LNCaP clone FGC (cell line): ENCODE measurements at regions not wholly inside any gene's neighbourhood (a gene's known extent, or its start where the extent isn't known, plus 50 kb on each side); places are given as distances from the start of the nearest gene placed in this dataset.

Experiments
- DNase-seq: peaks from one replicate; pipeline ENCODE4 v3.0.0-alpha.2; 2011; ENCODE audit warnings: low read depth
- H3K4me3 ChIP-seq: 2 replicates; pipeline ENCODE4 v1.5.1; 2011; ENCODE audit warnings: mild to moderate bottlenecking, low read depth, low read length, control low read depth
- TF ChIP-seq, protein P1 (sequence below): IDR thresholded peaks from 2 replicates; pipeline ENCODE4 v1.5.1; 2012; ENCODE audit warnings: mild to moderate bottlenecking; ENCODE audit not compliant: control insufficient read depth, insufficient read depth; ENCODE audit errors: extremely low read depth

DNA sequence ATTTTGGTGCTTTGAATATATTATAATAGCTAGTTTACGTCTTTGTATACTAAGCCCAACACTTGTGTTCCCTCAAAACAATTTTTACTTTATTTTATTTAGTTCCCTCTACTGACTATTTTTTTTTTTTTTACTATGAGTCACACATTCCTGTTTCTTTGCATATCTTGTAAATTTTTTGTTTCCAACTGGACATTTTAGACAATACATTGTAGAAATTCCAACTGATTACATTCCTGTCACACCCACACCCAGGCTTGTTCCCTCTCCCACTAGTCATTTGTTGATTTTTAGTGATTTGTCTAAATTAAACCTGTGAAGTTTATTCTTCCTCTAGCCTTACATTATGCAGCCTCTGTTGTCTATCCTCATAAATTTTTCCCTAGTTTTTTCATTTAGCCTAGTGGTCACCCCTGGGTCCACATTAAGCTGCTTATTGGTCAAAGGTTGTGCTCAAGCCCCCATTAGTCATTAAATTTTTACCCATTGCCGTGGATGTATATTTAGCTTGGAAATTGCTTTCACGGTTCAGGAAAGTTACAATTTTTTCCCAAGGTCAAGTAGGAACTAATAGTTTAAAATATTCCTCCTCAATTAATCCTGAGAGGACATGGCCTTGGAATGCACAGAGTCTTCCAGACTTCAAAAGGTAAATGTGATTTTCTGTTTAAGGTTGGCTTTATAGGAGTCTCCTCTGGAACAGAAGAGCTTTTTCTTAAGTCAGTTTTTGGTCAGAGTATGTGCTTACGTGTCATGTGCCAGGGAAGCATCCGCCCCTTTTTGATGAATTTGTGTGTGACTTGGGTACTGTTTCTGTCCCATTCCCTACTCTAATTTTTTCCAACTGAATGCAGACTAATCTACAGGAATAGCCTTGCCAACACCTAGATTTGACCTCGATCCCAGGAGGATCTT is 207.6 kb upstream of the TMEM72 start:
- no peak for DNase-seq
- no peak overlapping the region for H3K4me3 ChIP-seq
- TF ChIP-seq, protein P1, sequence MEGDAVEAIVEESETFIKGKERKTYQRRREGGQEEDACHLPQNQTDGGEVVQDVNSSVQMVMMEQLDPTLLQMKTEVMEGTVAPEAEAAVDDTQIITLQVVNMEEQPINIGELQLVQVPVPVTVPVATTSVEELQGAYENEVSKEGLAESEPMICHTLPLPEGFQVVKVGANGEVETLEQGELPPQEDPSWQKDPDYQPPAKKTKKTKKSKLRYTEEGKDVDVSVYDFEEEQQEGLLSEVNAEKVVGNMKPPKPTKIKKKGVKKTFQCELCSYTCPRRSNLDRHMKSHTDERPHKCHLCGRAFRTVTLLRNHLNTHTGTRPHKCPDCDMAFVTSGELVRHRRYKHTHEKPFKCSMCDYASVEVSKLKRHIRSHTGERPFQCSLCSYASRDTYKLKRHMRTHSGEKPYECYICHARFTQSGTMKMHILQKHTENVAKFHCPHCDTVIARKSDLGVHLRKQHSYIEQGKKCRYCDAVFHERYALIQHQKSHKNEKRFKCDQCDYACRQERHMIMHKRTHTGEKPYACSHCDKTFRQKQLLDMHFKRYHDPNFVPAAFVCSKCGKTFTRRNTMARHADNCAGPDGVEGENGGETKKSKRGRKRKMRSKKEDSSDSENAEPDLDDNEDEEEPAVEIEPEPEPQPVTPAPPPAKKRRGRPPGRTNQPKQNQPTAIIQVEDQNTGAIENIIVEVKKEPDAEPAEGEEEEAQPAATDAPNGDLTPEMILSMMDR: no peak

- H3K4me3 ChIP-seq: no peak overlapping the region
- no peak for DNase-seq
- TF ChIP-seq, protein P1: no peak
Measured at GRCh38 chr10:44704616-44705015, 206.5 kb upstream of the TMEM72 start.

DNA sequence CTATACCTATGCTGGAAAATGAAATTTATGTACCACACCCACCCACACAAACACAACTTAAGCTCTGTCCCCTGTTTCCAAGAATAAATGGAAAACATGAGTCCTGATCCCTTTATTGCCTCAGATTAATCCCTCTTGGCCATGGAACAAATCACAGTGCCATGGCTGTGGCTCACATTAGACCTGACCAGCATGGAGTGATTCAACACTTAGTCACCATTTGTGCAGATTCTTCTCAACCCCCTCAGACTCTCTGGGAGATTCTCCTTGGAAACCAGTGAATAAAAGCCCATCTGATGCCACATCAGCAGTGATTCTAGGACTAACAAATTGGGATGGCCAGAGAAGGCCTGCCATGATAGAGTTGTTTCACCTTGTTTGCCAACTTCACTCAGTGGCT is 204.4 kb upstream of the TMEM72 start:
- TF ChIP-seq, protein P1: no peak
- no peak for DNase-seq
- no peak overlapping the region for H3K4me3 ChIP-seq

DNA sequence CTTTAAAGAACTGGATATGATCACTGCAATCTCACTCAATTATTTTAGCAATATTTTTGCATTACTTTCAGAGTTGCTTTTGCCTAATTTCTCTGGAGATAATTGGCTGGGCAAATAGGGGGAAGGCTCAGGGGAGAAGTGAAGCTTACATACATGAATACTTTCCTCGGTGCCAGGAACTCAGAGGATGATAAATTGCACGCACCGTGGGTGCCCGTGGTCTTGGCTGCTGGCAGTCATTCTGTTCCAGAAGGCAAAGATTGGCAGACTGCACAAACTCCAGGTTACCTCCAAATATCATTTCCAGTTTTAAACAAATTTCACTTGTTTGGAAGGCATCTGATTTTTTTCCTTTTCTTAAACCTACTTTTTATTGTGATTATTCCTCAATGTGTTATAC is 197.8 kb upstream of the TMEM72 start:
- H3K4me3 ChIP-seq: no peak overlapping the region
- TF ChIP-seq, protein P1: no peak
- no peak for DNase-seq

DNA sequence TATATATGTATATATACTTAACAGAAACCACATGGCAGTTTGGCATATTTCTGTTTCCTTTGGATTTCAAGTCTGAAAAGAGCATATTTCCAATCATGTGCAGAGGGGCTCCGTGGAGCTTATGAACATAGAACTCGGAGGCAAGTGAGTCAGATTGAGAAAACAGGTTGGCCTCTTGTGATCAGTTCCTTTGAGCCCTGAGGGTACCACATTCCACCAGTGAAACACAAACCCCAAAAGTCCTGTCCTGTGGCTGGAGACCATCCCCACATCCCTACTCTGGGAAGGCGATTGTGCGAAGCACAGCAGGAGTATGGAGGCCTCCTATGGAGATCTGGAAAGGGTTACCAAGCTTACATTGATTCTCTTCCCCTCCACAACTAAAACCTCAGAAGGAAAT is 196.7 kb upstream of the TMEM72 start:
- no peak overlapping the region for H3K4me3 ChIP-seq
- no peak for DNase-seq
- TF ChIP-seq, protein P1: no peak

DNA sequence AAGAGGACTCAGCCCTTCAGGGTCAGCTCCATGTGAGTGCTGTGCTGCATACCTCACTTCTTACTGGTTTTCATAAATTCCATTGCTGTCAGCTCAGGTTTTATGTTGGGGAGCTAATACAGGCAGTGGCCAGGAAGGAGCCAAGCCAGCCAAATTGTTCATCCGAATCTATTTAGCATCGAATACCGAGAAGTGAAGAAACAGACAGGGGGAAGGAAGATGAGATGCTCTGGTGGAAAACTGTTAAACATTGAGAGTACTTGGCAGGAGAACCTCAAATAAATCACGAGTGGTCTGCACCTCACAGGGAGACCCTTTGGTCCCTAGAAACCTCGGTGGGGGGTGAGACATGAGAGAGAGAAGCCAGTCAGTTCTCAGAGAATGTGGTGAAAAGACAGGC is 196.0 kb upstream of the TMEM72 start:
- no peak overlapping the region for H3K4me3 ChIP-seq
- no peak for DNase-seq
- TF ChIP-seq, protein P1: no peak
